Mammary epithelial cell (primary cell): ENCODE measurements at regions not wholly inside any gene's neighbourhood (a gene's known extent, or its start where the extent isn't known, plus 50 kb on each side); places are given as distances from the start of the nearest gene placed in this dataset.

Experiments used
- EZH2 ChIP-seq: IDR thresholded peaks from 2 replicates; pipeline ENCODE4 v1.6.1; 2012; ENCODE audit warnings: low read length, inconsistent platforms, borderline replicate concordance
- TF ChIP-seq, protein P1 (sequence below), 2 donors: IDR thresholded peaks in 1 of 2; conservative IDR thresholded peaks in 1 of 2; 2 replicates each; pipeline ENCODE4 v1.5.1; 2011 to 2012; ENCODE audit warnings: inconsistent platforms in 2 of 2, low read length in 2 of 2, mild to moderate bottlenecking in 2 of 2, control low read depth in 1 of 2, low read depth in 1 of 2; ENCODE audit not compliant: insufficient read depth in 1 of 2; ENCODE audit errors: extremely low read depth in 1 of 2

DNA sequence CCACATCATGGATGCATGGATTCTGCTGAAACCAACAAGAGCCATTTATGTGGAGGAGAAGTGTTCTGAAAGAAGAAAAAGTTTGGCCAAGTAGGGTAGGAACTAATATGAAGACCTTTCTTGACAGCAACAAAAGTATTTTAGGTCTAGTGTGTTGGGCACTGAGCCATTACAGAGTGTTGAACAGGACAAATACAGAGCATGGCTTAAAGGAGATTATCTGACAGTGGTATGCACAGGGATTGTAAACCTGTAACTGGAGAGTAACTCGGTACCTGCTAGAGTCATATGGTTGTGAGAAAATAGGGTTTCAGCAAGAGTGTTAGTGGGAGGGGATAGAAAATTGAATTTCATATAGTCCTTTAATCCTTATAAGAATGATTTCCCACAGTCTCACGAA, 513.2 kb upstream of the WWC1 start:
- TF ChIP-seq, protein P1, sequence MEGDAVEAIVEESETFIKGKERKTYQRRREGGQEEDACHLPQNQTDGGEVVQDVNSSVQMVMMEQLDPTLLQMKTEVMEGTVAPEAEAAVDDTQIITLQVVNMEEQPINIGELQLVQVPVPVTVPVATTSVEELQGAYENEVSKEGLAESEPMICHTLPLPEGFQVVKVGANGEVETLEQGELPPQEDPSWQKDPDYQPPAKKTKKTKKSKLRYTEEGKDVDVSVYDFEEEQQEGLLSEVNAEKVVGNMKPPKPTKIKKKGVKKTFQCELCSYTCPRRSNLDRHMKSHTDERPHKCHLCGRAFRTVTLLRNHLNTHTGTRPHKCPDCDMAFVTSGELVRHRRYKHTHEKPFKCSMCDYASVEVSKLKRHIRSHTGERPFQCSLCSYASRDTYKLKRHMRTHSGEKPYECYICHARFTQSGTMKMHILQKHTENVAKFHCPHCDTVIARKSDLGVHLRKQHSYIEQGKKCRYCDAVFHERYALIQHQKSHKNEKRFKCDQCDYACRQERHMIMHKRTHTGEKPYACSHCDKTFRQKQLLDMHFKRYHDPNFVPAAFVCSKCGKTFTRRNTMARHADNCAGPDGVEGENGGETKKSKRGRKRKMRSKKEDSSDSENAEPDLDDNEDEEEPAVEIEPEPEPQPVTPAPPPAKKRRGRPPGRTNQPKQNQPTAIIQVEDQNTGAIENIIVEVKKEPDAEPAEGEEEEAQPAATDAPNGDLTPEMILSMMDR (conservative IDR thresholded peaks at IDR 0.05 in 1 of 2, IDR thresholded peaks at IDR 0.05 in 1 of 2; ENCODE audit: extremely low read depth in 1 of 2, insufficient read depth in 1 of 2, low read depth in 1 of 2, low read length in 2 of 2): no peak
- TF ChIP-seq EZH2: no peak
